Left hindlimb (tissue), 1 donor: ENCODE measurements at regions not wholly inside any gene's neighbourhood (a gene's known extent, or its start where the extent isn't known, plus 50 kb on each side); places are given as distances from the start of the nearest gene placed in this dataset.
A peak's percentile ranks its signal among the peaks of the same experiment; 100 is the strongest.

Experiments
- DNase-seq: peaks from one replicate; pipeline ENCODE4 v3.0.0-alpha.2; 2018

DNA sequence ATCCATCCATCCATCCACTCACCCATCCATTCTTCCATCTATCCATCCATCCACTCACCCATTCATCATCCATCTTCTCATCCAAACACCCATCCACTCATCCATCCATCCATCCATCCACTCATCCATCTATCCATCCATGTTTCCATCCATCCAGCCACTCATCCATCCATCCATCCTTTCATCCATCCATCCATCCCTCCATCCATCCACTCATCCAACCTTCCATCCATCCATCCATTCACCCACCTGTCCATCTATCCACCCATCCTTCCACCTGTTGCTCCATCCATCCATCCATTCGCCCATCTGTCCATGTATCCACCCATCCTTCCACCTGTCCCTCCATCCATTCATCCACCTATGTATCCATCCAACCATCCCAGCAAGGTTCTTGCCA, 378.4 kb upstream of the PFKP start:
- DNase-seq: no peak

DNA sequence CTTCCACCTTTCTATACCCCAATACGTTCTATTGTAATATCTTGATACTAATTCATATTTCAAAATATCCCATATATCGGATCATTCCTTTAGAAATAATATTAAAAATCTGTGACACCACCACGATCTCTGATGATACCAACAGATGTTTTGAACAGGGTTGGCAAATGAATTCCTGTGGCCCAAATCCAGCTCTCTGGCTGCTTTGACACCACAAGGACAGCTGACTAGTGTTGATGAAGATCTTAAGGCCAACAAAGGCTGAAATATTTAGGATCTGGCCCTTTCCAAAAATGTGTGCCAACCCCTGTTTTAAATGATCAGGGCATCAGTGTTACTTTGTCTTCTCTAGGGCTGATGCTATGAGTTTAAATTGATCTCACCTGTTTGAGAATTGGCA, 380.7 kb upstream of the PFKP start:
- DNase-seq: peak; percentile 36

DNA sequence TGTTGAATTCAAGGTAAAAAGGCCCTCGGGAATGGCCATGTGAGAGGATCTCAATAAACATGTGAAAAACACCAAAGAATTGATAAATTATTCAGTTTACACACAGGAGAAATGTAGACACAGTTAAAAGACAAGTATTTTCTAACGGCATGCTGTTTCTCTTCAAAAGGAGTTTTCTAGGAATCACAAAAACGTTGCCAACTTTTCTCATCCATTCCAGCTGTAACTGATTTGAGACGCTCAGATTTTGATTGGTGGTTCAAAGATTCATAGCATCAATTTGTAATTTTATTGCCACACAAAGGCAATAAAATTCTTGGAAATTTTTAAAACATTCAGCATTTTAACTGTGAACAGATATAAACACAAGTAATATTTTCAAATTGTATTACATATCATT, 384.9 kb upstream of the PFKP start:
- no peak for DNase-seq

- no peak for DNase-seq
Observed at GRCh38 chr10:2681891-2682290, 385.5 kb upstream of the PFKP start.

DNA sequence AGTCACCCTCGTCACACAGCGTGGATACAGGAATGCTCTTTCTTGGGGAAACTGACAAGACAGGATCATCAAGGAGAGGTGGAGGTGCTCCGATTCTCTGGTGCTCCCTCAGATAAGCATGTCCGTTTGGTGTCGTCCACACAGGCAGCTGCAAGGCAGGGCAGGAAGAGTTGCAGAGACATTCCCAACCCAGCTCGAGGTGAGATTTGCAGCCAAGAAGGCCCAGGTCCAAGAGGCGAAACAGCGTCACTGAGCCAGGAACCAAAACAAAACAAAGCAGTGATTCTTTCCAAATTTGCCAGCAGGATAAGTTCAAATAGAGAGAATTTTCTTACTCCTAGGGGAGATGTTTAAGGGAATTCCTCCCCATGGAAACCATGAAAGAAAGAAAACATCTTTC, 386.5 kb upstream of the PFKP start:
- no peak for DNase-seq

DNA sequence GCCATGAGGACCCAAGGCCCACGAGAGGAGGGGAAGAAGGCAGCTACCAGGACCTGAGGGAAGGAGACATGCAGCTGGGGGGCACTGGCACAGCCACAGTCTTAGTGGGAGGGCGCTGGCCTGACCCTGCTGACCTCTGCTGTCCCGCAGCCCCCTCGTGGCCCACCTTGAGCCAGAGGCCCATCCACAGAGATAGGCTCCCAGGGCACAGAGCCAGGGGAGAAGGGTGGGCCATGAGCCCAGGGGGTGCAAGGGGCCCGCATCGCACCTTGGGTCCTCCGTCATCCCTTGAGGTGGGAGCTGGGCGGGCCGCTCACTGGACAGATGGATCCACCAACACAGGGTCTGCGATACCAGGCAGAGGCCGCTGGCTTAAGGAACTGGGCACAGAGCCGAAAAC, 387.7 kb upstream of the PFKP start:
- DNase-seq: no peak

- no peak for DNase-seq
Observed at GRCh38 chr10:2676455-2676854, 390.9 kb upstream of the PFKP start.

DNA sequence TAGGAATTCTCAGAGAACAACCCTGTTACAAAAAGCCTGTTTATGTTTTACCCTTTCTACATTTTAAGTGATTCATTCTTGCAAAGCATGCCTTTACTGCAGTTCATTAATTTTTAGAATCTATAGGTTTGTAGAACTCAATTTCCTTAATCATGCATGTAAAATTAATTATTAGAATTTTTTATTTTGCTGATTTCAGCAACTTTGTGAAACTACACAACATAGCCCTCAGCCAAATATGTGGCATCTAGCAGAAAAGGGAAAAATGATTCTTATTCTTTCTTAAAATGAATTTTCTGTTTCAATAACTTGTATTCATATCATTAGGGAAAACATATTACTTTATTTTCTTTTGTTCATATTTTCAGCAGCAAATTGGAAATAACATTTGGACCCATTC, 392.9 kb upstream of the PFKP start:
- no peak for DNase-seq

- no peak for DNase-seq
Observed at GRCh38 chr10:2670864-2671263, 396.5 kb upstream of the PFKP start.

GRCh38 chr10:2665772-2666171, 401.6 kb upstream of the PFKP start:
- DNase-seq: no peak

- no peak for DNase-seq
Observed at GRCh38 chr10:2660276-2660675, 407.1 kb upstream of the PFKP start.

- DNase-seq: no peak
Observed at GRCh38 chr10:2659660-2660209, 407.6 kb upstream of the PFKP start.

- DNase-seq: no peak
Observed at GRCh38 chr10:2658780-2659179, 408.6 kb upstream of the PFKP start.

DNA sequence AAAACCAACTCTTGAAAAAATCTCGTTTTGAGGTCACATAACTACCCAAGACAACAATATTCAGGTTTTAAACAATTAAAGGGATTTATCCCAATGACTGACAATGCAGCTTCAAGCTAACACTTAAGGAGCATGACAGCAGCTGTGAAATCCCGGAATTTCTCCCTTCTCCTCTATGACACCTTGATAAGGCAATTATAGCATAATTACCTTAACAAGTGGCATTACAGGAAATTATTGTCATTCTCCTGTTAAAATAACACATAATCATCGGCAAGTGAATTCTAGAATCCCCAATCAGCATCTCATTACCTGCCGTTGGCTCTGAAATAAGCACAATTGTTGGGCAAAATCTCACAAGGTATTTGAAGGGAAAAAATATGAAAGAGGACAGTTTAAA, 417.0 kb upstream of the PFKP start:
- DNase-seq: no peak

- DNase-seq: no peak
Observed at GRCh38 chr10:2641028-2641427, 426.3 kb upstream of the PFKP start.

DNA sequence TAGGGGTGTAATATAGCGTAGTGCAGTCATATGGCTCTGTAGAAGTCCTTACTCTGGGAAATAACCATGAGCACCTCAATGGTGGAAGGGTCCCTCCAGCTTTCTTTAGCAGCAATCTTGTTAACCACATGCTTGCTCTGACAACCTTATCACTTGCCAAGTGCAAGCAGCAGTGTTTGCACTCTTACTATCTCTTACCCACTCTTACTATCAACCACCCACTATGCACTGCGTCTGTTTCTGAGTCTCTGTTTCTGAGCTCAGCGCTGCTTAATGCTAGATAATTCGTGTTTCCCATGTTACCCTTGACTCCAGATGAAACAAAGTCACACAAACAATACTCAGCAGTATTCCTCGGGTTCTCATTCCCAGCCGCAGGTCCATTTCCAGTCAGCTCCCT, 433.7 kb upstream of the PFKP start:
- no peak for DNase-seq

- no peak for DNase-seq
Observed at GRCh38 chr10:2631557-2632205, 435.7 kb upstream of the PFKP start.

GRCh38 chr10:2628705-2629104, 438.6 kb upstream of the PFKP start:
- no peak for DNase-seq

- no peak for DNase-seq
Observed at GRCh38 chr10:2627969-2628368, 439.4 kb upstream of the PFKP start.

- no peak for DNase-seq
Observed at GRCh38 chr10:2625094-2625493, 442.3 kb upstream of the PFKP start.

DNA sequence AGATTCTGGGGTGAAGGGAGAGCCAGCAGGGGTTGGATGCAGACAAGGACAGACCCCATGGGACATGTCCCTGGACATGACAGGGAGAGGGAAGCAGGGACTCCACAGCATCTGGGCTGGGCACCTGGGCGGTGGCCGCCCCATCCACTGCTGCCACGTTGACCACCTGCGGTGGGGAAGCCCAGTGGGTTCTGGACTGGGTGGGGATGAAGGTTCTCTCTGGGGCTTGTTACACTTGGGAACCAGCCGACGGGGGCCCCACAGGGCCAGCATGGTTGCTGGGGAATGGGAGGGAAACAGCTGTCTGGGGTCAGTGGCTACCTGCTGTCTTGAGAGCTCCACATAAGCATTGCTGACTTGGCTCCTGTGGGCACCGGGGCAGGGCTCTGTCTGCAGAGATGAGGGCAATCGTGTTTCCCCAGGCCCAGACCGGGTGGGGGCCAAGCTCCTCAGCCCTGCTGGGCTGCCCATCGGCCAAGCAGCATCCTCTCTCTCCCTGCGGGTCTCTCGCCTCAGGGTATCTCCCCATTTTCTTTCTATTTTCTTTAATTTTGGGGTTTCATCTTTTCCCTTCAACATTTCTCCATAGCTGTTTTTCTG, 443.6 kb upstream of the PFKP start:
- no peak for DNase-seq

DNA sequence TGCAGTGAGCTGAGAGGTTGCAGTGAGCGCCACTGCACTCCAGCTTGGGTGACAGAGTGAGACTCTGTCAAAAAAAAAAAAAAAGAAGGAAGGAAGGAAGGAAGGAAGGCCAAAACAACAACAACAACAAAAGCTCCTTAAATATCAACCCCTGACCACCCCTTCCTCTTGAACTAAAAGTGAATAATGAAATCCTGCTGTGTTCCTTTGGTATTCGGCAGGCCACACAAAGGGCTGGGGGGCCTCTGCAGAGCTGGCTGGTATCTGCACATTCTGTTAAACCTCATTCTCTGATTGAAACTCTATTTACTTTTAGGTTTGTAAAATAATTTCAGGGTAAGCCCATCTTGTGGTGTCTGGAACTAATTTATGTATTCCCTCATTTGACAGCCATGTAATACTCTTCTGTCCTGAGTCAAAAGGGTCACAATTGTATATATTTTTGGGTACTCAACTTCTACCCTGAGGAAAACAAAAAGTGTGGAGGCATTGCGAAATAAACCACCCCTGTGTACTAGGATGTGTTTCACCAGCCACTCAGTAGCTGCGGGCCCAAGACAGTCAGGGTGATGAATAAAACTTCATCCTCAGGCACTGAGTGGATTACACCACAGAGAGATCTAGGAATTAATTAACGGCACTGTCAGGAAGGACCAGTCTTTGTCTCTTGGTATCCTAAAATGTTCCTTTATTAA, 446.4 kb upstream of the PFKP start:
- DNase-seq: no peak

GRCh38 chr10:2619916-2620315, 447.4 kb upstream of the PFKP start:
- no peak for DNase-seq

GRCh38 chr10:2619472-2619871, 447.9 kb upstream of the PFKP start:
- no peak for DNase-seq
